Epithelial cell of esophagus (primary cell): ENCODE measurements at regions not wholly inside any gene's neighbourhood (a gene's known extent, or its start where the extent isn't known, plus 50 kb on each side); places are given as distances from the start of the nearest gene placed in this dataset.
"Not testable (repeated sequence)": the region's sequence is repeated elsewhere in the genome, so short reads cannot be mapped to it uniquely, and the experiment has no call there.

Source experiments
- DNase-seq: peaks from one replicate; pipeline ENCODE4 v3.0.0; 2010; ENCODE audit warnings: low read depth
- H3K4me3 ChIP-seq: 2 replicates; pipeline ENCODE4 v1.5.1; 2011; ENCODE audit warnings: mild to moderate bottlenecking, low read length, control low read depth
- TF ChIP-seq, protein P1 (sequence below): IDR thresholded peaks from 2 replicates; pipeline ENCODE4 v1.5.1; 2011; ENCODE audit warnings: low read depth, mild to moderate bottlenecking, low read length, control low read depth, inconsistent platforms; ENCODE audit not compliant: insufficient read depth; ENCODE audit errors: missing control alignments

GRCh38 chr18:43780782-43781340, 503.6 kb upstream of the SYT4 start:
- DNase-seq, result peak; percentile 60
- TF ChIP-seq, protein P1, sequence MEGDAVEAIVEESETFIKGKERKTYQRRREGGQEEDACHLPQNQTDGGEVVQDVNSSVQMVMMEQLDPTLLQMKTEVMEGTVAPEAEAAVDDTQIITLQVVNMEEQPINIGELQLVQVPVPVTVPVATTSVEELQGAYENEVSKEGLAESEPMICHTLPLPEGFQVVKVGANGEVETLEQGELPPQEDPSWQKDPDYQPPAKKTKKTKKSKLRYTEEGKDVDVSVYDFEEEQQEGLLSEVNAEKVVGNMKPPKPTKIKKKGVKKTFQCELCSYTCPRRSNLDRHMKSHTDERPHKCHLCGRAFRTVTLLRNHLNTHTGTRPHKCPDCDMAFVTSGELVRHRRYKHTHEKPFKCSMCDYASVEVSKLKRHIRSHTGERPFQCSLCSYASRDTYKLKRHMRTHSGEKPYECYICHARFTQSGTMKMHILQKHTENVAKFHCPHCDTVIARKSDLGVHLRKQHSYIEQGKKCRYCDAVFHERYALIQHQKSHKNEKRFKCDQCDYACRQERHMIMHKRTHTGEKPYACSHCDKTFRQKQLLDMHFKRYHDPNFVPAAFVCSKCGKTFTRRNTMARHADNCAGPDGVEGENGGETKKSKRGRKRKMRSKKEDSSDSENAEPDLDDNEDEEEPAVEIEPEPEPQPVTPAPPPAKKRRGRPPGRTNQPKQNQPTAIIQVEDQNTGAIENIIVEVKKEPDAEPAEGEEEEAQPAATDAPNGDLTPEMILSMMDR, result no peak
- no peak overlapping the region for H3K4me3 ChIP-seq

- DNase-seq, result no peak
- no peak overlapping the region for H3K4me3 ChIP-seq
- TF ChIP-seq, protein P1, result no peak
Measured at GRCh38 chr18:43785158-43785557, 507.9 kb upstream of the SYT4 start.

GRCh38 chr18:43786893-43787292, 509.6 kb upstream of the SYT4 start:
- no peak for DNase-seq
- no peak overlapping the region for H3K4me3 ChIP-seq
- TF ChIP-seq, protein P1, result no peak

GRCh38 chr18:43787721-43788120, 510.4 kb upstream of the SYT4 start:
- peak; percentile 57 for DNase-seq
- H3K4me3 ChIP-seq, result not testable (repeated sequence)

DNA sequence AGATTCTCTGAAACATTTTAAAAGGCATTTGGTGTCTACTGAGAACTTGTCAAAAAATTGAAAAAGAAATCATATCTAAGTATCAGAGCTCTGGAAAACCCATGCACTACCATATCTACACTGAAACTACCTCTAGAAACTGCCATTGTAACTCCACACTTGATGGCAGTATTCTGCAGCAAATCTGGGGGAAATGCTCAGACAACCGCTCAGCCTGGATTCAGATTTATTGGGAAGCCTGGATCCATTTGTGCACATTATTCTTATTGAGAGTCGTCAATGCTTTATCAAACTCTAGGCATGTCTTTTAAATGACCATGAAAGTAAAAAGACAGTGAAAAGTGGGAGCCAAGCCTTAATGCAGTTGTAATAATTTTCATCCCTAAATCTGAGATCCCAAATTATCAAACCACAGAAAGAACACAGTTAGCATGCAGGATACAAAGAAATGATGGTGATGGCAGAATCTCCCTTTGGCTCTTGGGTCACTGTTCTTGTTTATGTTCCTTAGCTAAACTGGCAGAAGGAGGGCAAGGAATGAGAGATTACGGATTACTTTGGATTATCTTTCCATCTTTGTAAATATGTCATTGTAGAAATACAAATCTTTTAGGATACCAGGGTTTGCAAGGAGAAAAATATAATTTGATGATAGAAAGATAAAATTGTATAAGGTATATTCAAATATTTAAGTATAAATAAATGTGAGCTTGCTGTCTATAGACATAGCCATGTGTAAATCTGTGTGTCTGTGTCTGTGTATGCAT, 512.1 kb upstream of the SYT4 start:
- TF ChIP-seq, protein P1, result peak; percentile 22

DNA sequence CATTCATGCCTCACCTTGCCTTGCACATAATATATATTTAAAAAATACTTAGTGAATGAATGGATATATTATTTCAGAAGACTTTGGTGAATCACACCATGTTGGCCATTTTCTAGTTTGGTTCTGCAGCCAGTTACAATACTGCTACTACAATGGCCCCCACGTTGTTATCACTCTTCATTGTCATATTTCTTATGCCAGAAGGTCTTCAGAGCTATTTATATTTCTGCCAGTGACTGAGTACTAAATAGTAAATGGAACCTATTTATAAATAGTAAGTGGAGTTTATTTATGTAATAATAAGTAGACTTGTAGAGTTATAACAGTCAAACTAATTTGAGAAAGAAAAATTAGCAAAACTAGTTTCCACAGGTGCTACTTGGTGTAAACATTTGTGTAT, 516.6 kb upstream of the SYT4 start:
- TF ChIP-seq, protein P1, result no peak
- DNase-seq, result no peak
- no peak overlapping the region for H3K4me3 ChIP-seq

More for the DNA sequence above, 512.1 kb upstream of the SYT4 start:
- DNase-seq, result no peak
- H3K4me3 ChIP-seq, result no peak overlapping the region

GRCh38 chr18:43794363-43794762, 517.1 kb upstream of the SYT4 start:
- TF ChIP-seq, protein P1, result no peak
- no peak overlapping the region for H3K4me3 ChIP-seq
- DNase-seq, result no peak
